A549 (cell line): ENCODE measurements at regions not wholly inside any gene's neighbourhood (a gene's known extent, or its start where the extent isn't known, plus 50 kb on each side); places are given as distances from the start of the nearest gene placed in this dataset.

Experiments
- ATAC-seq, 2 experiments: fragments of 200-7000 bp in 1 of 2; fragments of >200 bp in 1 of 2; cut with Nextera tagmentation in 1 of 2; cut with Tn5 transposase in 1 of 2; 3 replicates each; pipeline versions ENCODE4 v1.8.0 to v1.9.1; 2018 to 2020; ENCODE audit warnings: mild to moderate bottlenecking in 1 of 2, moderate library complexity in 1 of 2
- CTCF ChIA-PET: fragments of 300-600 bp; sonication (Branson Sonifier 250); formaldehyde crosslinking; extraction: SDS; loops from one replicate; lab custom pipeline; 2021; ENCODE audit warnings: antibody characterized with exemption, inconsistent platforms; lab: Yijun Ruan, JAX
- POLR2A ChIA-PET: fragments of 350-600 bp; formaldehyde crosslinking; extraction: SDS; loops from one replicate; lab custom pipeline; 2021; ENCODE audit warnings: antibody characterized with exemption, inconsistent platforms; lab: Yijun Ruan, JAX
- DNase-seq, 2 experiments: peaks; one replicate each; pipeline versions ENCODE4 v3.0.0 to v3.0.0-alpha.2; 2011 to 2016; ENCODE audit warnings: low read depth in 1 of 2, low spot score in 1 of 2
- FAIRE-seq: peaks from 2 replicates; lab custom pipeline; 2011; peaks lifted over from hg19 to GRCh38; lab: Jason Lieb, UNC
- H3K27ac ChIP-seq, 2 experiments: fragments of >200 bp; sonication (Bioruptor Twin); formaldehyde crosslinking; 3 replicates each; pipeline ENCODE4 v1.5.1; 2016 to 2017
- H3K4me1 ChIP-seq: fragments of >200 bp; sonication (Bioruptor Twin); formaldehyde crosslinking; 3 replicates; pipeline ENCODE4 v1.6.1; 2016
- H3K4me2 ChIP-seq: fragments of >200 bp; sonication (Bioruptor Twin); formaldehyde crosslinking; 3 replicates; pipeline ENCODE4 v1.6.1; 2016
- H3K4me3 ChIP-seq: fragments of >200 bp; sonication (Bioruptor Twin); formaldehyde crosslinking; 3 replicates; pipeline ENCODE4 v1.5.1; 2016
- H3K9me3 ChIP-seq: fragments of >200 bp; sonication (Bioruptor Twin); formaldehyde crosslinking; 3 replicates; pipeline ENCODE4 v1.6.1; 2016
- ATOH8 ChIP-seq: fragments of 250-450 bp; sonication (Bioruptor Pico); IDR thresholded peaks from 2 replicates; pipeline ENCODE4 v1.5.0; 2020; ENCODE audit warnings: low read depth, mild to moderate bottlenecking, moderate library complexity
- CHD4 ChIP-seq: fragments of 200-600 bp; sonication (generic); IDR thresholded peaks from 2 replicates; pipeline ENCODE4 v1.6.1; 2016; ENCODE audit warnings: antibody characterized with exemption, mild to moderate bottlenecking, borderline replicate concordance
- CTCF ChIP-seq: fragments of >200 bp; sonication (Bioruptor Twin); formaldehyde crosslinking; IDR thresholded peaks from 3 replicates; pipeline ENCODE4 v1.5.1; 2016
- EHMT2 ChIP-seq: fragments of 200-600 bp; sonication (generic); IDR thresholded peaks from 2 replicates; pipeline ENCODE4 v1.6.1; 2016; ENCODE audit warnings: antibody characterized with exemption, low read depth, mild to moderate bottlenecking, moderate library complexity
- ELK1 ChIP-seq: fragments of 150-350 bp; IDR thresholded peaks from 2 replicates; pipeline ENCODE4 v1.6.1; 2014; ENCODE audit warnings: low read depth, mild to moderate bottlenecking, low read length
- ESRRA ChIP-seq: fragments of 150-350 bp; IDR thresholded peaks from 2 replicates; pipeline ENCODE4 v1.6.1; 2014; ENCODE audit warnings: mild to moderate bottlenecking, low read length, borderline replicate concordance
- FOSL2 ChIP-seq, 2 experiments: fragments of 450-650 bp in 1 of 2; fragments of >200 bp in 1 of 2; sonication (Bioruptor Twin) in 1 of 2; formaldehyde crosslinking; IDR thresholded peaks; 2 replicates each; pipeline versions ENCODE4 v1.5.0 to v1.6.1; 2016 to 2020; ENCODE audit warnings: mild to moderate bottlenecking in 1 of 2, moderate library complexity in 1 of 2
- HEYL ChIP-seq: fragments of 250-450 bp; sonication (Bioruptor Pico); IDR thresholded peaks from 2 replicates; pipeline ENCODE4 v1.8.0; 2021; ENCODE audit warnings: mild to moderate bottlenecking, moderate library complexity
- MAFK ChIP-seq: fragments of 450-650 bp; IDR thresholded peaks from 2 replicates; pipeline ENCODE4 v1.6.1; 2014; ENCODE audit not compliant: partially characterized antibody
- MAX ChIP-seq: IDR thresholded peaks from 2 replicates; pipeline ENCODE4 v1.6.1; 2012
- NFE2L2 ChIP-seq: fragments of 150-350 bp; conservative IDR thresholded peaks from 2 replicates; pipeline ENCODE4 v1.6.1; 2014; ENCODE audit warnings: low read length
- NPAS2 ChIP-seq: fragments of 250-450 bp; sonication (Bioruptor Pico); IDR thresholded peaks from 2 replicates; pipeline ENCODE4 v1.8.0; 2022; ENCODE audit warnings: mild to moderate bottlenecking, moderate library complexity, borderline replicate concordance
- POLR2A ChIP-seq: IDR thresholded peaks from 2 replicates; pipeline ENCODE4 v1.6.1; 2012; ENCODE audit warnings: mild to moderate bottlenecking, low read length
- POLR2AphosphoS2 ChIP-seq: conservative IDR thresholded peaks from 2 replicates; pipeline ENCODE4 v1.6.1; 2012; ENCODE audit warnings: low read length, improper control_type of control experiment, inconsistent platforms
- RCOR1 ChIP-seq: fragments of 150-350 bp; IDR thresholded peaks from 2 replicates; pipeline ENCODE4 v1.6.1; 2014; ENCODE audit warnings: antibody characterized with exemption, low read length, low read depth
- REST ChIP-seq: fragments of 200-600 bp; sonication (generic); IDR thresholded peaks from 2 replicates; pipeline ENCODE4 v1.6.1; 2016; ENCODE audit warnings: antibody characterized with exemption, mild to moderate bottlenecking, moderate library complexity
- RNF2 ChIP-seq: fragments of 200-600 bp; sonication (generic); IDR thresholded peaks from 2 replicates; pipeline ENCODE4 v1.6.1; 2016; ENCODE audit warnings: low read depth, mild to moderate bottlenecking, antibody characterized with exemption, moderate library complexity, borderline replicate concordance
- TFCP2L1 ChIP-seq: fragments of 250-450 bp; sonication (Bioruptor Pico); IDR thresholded peaks from 2 replicates; pipeline ENCODE4 v1.5.0; 2021; ENCODE audit warnings: mild to moderate bottlenecking
- TP53 ChIP-seq: fragments of 250-450 bp; sonication (Bioruptor Pico); IDR thresholded peaks from 2 replicates; pipeline ENCODE4 v1.5.0; 2021; ENCODE audit warnings: mild to moderate bottlenecking, moderate library complexity
- ZNF302 ChIP-seq: fragments of 250-450 bp; sonication (Bioruptor Pico); IDR thresholded peaks from 2 replicates; pipeline ENCODE4 v1.9.0; 2021; ENCODE audit warnings: inconsistent platforms, mild to moderate bottlenecking, moderate library complexity
- ZSCAN20 ChIP-seq: fragments of 250-450 bp; sonication (Bioruptor Pico); IDR thresholded peaks from 2 replicates; pipeline ENCODE4 v1.8.0; 2022; ENCODE audit warnings: mild to moderate bottlenecking, moderate library complexity
- WGBS: methylation state at CpG from one replicate; pipeline ENCODE4 v1.1.6; 2017; ENCODE audit errors: missing lambda C conversion rate; 5-methylcytosine and 5-hydroxymethylcytosine counted together

- no peak for TF ChIP-seq REST
- TF ChIP-seq MAX = no peak
- TF ChIP-seq MAFK = no peak
- TF ChIP-seq ZNF302 (CRISPR knock-in tag) = no peak
These were observed 212.3 kb upstream of the NUDT4 start (continued) for GRCh38 chr12:93165384-93165932.

- ATAC-seq (no peak), FAIRE-seq (no peak), DNase-seq (no peak)
- no peaks in the 10 kb centered on the region for H3K9me3 ChIP-seq
- POLR2A ChIA-PET = no interaction called here
- 79% methylated on average over 7 of the region's 7 CpGs for WGBS
- H3K4me2 ChIP-seq = no peak overlapping the region
- H3K4me1 ChIP-seq = no peaks in the 10 kb centered on the region
- no peak overlapping the region for H3K4me3 ChIP-seq
- TF ChIP-seq NFE2L2 (no peak), POLR2AphosphoS2 (no peak), ATOH8 (CRISPR knock-in tag) (no peak), ZSCAN20 (CRISPR knock-in tag) (no peak)
- CTCF ChIA-PET = interaction anchor here (0.6 kb wide), 1 partner anchor 532 kb away, joined by 3 read pairs; no protein-coding TSS in a partner anchor
- no peak overlapping the region for H3K27ac ChIP-seq
These were observed 211.0 kb upstream of the NUDT4 start for GRCh38 chr12:93166541-93167307.

GRCh38 chr12:93167331-93167730 is 210.4 kb upstream of the NUDT4 start:
- TF ChIP-seq MAFK (no peak), CTCF (no peak), FOSL2 (IDR thresholded peaks at IDR 0.05) (no peak), FOSL2 (CRISPR knock-in tag; IDR thresholded peaks at IDR 0.05) (no peak), RCOR1 (no peak), EHMT2 (no peak), ESRRA (no peak), CHD4 (no peak), TFCP2L1 (no peak), TP53 (CRISPR knock-in tag) (no peak), ELK1 (no peak), NFE2L2 (no peak), NPAS2 (CRISPR knock-in tag) (no peak), HEYL (CRISPR knock-in tag) (no peak), POLR2AphosphoS2 (no peak), ATOH8 (CRISPR knock-in tag) (no peak), POLR2A (no peak), RNF2 (no peak)
- H3K27ac ChIP-seq = no peak overlapping the region
- no peak overlapping the region for H3K4me3 ChIP-seq
- ATAC-seq = no peak
- ChIA-PET CTCF (no interaction called here), POLR2A (no interaction called here)
- H3K9me3 ChIP-seq = no peaks in the 10 kb centered on the region
- H3K4me1 ChIP-seq = no peaks in the 10 kb centered on the region
- 97% methylated on average over 2 of the region's 2 CpGs for WGBS
- no peak for FAIRE-seq
- no peak for DNase-seq
- H3K4me2 ChIP-seq = no peak overlapping the region
